Retinal pigment epithelial cell (primary cell): ENCODE measurements at regions not wholly inside any gene's neighbourhood (a gene's known extent, or its start where the extent isn't known, plus 50 kb on each side); places are given as distances from the start of the nearest gene placed in this dataset.
"Not testable (repeated sequence)": the region's sequence is repeated elsewhere in the genome, so short reads cannot be mapped to it uniquely, and the experiment has no call there.

ENCODE experiments used
- DNase-seq: peaks from one replicate; pipeline ENCODE4 v3.0.0-alpha.2; 2010; ENCODE audit warnings: low read depth
- H3K4me3 ChIP-seq: 2 replicates; pipeline ENCODE4 v1.5.1; 2011; ENCODE audit warnings: mild to moderate bottlenecking, low read length, control low read depth, moderate library complexity
- TF ChIP-seq, protein P1 (sequence below): conservative IDR thresholded peaks from 2 replicates; pipeline ENCODE4 v1.5.1; 2011; ENCODE audit warnings: low read depth, low read length, control low read depth, inconsistent platforms

DNA sequence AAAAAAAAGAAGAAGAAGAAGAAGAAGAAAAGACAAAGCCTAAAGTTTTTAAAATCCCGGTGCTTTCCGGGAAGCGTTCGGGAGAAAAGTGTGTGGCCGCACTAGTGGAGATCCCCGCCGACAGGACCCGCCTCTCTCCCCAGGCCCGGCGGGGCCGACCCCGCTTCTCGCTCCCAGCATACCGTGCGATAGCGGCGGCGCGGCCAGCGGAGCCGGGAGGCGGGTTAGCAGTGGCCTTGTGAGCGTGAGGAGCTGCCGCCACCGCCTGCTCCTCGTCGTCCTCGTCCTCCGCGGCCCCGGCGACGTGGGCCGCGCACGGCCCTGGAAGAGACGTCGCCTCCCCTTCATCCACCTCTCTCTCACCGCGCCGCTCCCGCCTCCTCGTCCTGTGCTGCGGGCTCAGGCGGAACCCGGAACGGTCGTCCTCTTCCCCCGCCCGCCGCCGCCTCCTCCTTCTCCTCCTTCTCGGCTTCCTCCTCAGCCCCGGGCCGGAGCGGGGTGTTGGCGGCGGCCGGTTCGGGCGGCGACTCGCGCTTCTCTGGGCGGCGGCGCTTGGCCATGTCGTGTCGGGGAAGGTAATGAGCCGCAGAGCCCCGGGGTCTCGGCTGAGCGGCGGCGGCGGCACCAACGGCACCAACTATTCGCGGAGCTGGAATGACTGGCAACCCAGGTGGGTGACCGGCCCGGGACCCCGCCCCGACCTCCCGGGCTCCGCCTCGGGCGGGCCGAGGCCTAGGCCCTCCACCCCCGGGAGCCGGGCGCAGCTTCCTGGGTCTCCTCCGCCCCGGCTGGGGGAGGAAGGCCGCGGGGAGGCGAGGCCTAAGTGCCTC is 62.6 kb upstream of the CDR2 start:
- not testable (repeated sequence) for DNase-seq

DNA sequence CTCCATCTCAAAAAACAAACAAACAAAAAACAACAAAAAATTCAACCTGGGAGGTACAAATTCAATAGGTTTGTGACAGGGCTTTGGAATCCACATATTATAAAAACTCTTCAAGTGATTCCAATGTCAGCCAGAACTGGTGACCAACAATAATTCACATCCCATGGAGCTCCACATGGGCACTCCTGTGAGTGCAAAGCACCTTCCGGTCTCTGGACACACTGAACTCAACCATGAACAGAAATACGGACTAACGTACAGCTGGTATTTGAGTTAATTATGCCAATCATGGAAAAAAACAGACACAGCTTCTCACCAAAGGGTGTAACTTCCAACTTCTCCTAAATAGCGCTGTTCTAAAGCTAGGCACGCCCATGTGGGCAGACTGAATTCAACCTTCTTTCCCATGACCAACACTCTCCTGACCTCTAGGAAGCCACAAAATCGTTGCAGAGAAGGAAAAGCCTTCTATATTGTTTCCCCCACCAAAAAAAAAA is 62.0 kb upstream of the CDR2 start:
- peak overlapping the region; percentile 61 for H3K4me3 ChIP-seq
- DNase-seq: not testable (repeated sequence)

More for the DNA sequence above, 62.6 kb upstream of the CDR2 start:
- H3K4me3 ChIP-seq: peak overlapping the region; percentile 61

DNA sequence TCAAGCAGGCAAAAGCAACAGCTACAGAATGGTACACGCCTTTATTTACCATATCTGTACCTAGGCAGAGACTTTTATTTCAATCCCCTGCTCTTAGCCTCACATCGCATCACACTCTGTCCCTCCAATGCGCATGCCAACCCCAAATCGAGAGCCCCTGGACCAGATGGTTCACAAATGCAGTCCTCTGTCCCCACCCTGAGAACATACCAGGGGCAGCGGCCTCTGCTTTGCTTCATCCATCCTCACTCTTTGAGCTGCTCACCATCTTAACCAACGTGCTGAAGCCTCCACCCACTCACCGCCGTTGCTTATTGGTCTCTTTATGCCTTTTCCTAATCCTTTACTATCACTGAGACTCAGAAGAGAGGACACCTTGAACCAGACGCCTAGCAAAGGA is 56.9 kb upstream of the CDR2 start:
- DNase-seq, H3K4me3 ChIP-seq: not testable (repeated sequence)

DNA sequence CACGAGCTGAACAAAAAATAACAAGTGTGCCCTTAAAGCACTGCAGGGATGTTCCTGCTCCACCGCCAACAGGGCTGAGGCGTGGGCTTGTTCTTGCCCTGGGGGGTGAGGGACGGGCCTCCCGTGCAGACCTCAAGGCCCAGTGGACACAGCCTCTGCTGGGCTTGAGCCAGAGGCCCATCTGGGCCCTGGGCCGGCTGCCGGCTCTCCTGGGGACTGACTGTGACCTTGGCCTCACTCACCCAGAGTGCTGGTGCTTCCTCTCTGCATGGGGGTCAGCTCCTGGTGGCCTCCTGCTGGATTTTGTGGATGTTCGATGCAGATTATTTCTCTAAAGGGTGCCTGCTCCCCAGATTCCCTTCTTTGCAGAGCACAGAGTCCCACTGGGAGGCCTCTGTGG is 54.2 kb upstream of the CDR2 start:
- DNase-seq: no peak
- TF ChIP-seq, protein P1, sequence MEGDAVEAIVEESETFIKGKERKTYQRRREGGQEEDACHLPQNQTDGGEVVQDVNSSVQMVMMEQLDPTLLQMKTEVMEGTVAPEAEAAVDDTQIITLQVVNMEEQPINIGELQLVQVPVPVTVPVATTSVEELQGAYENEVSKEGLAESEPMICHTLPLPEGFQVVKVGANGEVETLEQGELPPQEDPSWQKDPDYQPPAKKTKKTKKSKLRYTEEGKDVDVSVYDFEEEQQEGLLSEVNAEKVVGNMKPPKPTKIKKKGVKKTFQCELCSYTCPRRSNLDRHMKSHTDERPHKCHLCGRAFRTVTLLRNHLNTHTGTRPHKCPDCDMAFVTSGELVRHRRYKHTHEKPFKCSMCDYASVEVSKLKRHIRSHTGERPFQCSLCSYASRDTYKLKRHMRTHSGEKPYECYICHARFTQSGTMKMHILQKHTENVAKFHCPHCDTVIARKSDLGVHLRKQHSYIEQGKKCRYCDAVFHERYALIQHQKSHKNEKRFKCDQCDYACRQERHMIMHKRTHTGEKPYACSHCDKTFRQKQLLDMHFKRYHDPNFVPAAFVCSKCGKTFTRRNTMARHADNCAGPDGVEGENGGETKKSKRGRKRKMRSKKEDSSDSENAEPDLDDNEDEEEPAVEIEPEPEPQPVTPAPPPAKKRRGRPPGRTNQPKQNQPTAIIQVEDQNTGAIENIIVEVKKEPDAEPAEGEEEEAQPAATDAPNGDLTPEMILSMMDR: no peak
- H3K4me3 ChIP-seq: no peak overlapping the region

DNA sequence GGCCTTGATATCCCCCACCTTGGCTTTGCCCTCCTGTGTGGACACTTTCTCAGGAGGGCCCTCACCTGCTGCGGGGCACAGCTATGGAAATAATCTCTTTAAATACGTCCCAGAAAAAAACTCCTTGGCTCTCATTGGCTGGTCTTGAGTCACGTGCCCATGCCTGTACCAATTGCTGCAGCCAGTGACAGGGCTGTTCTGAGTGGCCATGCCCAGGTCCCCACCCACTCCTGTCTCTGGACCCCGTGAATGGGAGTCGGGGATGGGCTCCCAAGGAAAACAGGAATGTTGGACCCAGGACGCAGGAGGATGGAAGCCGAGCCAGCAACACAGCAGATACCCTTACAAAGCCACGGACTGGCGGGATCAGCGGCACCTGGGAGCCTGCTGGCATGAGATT is 53.1 kb upstream of the CDR2 start:
- no peak overlapping the region for H3K4me3 ChIP-seq
- DNase-seq: no peak
- TF ChIP-seq, protein P1: no peak

DNA sequence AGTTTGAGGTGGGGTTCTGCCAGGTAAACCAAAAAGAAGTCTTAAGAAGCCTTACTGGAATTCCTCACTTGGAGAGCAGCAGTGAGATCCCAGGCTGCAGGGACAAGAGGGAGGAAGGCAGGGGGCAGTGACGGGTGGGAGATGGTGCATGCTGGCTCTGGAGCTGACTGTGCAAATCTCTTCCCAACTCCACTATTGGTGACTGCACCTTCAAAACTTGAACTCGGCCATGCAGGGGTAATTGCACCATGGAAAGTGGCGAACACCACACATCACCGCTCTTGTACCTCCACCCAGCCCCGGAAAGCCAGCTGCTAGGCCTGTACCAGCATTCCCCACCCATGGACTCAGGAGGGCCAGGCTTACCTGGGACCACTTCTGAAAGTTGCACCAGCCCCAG is 51.4 kb upstream of the CDR2 start:
- DNase-seq: no peak
- TF ChIP-seq, protein P1: no peak
- no peak overlapping the region for H3K4me3 ChIP-seq

DNA sequence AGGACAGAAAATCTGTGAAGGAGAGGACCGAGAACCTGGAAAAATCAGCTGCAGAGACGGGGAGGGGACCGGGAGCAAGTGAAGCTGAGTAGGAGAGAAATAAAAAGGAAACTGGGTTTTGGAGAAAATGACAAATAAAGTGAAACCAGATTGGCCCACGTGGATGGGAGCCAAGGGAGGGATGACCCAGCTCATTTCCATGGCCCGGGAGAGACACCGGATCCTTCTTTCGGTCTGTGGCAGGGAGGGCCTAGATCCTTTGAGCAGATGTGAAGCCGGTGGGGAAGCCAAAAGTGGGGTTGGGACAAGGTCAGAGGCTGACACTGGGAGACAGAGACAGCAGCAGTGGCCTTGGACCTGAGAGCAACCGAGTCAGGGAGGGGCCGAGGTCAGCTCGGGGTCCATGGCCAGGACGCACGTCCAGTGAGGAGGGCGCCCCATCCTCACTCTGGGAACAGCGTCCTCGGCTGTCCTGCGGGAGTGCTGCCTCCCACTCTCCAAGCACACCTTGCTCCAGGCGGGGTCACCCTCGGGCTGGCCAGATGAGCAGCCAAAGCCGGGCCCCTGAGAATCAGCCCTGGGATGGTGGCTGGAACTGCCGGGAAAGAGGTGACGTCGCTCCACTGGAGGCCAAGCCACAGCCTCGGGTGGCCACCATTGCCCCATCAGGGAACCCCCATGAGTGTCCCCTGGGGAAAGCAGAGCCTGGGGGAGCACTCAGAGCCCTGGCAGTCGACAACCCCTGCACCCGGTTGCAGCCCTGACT is 50.8 kb upstream of the CDR2 start:
- no peak overlapping the region for H3K4me3 ChIP-seq
- DNase-seq: no peak
- TF ChIP-seq, protein P1: no peak

DNA sequence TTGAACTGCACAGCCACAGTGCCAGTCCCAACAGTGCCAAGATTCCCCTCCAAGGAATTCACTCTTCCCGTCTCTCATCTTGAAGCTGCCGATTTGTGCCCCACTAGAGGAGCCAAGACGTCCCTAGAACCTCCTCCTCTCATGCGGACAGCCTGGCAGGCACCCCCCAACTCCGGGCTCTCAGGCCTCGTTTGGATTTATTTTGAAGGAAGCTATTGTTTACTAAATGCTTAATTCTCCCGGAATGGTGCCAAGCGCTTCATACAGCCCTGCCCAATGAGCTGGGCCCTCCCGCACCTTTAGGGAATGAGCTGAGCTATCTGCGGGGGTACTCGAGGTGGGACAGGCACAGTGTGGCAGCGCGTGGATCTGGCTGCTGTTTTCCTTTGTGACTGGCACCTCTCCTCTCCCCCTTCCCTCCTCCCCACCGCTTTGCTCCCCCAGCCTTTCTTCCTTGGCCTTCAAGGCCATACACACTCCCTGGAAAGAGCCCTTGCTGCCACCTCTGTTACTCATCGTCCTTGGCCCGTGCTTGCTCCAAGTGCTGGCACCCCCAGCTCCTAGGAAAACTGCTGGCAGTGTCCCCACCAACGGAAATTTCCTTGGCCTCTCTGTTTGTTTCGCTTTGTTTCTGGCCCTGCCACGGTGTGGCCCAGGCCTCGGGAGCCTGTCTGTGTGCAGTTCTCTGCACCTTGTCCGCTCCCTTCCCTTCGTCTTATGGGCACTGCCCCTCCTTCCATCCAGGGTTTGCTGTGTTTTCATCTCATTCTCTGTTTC is 49.9 kb upstream of the CDR2 start:
- no peak for DNase-seq
- TF ChIP-seq, protein P1: no peak
- no peak overlapping the region for H3K4me3 ChIP-seq
